ENCODE measurements at regions not wholly inside any gene's neighbourhood (a gene's known extent, or its start where the extent isn't known, plus 50 kb on each side); places are given as distances from the start of the nearest gene placed in this dataset.

DNA sequence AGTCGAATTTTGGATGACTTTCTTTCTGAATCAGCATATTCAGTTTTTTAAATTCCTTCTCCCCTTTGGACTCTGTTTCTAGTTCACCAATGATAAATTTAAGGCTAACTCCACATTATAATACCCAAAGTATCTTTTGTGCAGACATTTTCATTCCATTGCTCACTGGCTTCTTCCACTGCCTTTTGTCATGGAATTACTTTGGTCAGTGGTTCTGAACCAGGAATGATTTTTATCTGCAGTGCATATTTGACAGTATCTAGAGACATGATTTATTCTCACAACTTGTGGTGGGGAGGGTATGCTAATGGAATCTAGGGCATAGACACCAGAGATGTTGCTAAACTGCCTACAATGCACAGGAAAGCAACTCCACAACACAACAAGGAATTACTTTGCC lies 234.4 kb upstream of the PRKD1 start:
- TF ChIP-seq, protein P1, sequence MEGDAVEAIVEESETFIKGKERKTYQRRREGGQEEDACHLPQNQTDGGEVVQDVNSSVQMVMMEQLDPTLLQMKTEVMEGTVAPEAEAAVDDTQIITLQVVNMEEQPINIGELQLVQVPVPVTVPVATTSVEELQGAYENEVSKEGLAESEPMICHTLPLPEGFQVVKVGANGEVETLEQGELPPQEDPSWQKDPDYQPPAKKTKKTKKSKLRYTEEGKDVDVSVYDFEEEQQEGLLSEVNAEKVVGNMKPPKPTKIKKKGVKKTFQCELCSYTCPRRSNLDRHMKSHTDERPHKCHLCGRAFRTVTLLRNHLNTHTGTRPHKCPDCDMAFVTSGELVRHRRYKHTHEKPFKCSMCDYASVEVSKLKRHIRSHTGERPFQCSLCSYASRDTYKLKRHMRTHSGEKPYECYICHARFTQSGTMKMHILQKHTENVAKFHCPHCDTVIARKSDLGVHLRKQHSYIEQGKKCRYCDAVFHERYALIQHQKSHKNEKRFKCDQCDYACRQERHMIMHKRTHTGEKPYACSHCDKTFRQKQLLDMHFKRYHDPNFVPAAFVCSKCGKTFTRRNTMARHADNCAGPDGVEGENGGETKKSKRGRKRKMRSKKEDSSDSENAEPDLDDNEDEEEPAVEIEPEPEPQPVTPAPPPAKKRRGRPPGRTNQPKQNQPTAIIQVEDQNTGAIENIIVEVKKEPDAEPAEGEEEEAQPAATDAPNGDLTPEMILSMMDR (IDR thresholded peaks at IDR 0.05), result no peak
- TF ChIP-seq POLR2A (IDR thresholded peaks at IDR 0.05), result no peak
